ENCODE measurements at regions not wholly inside any gene's neighbourhood (a gene's known extent, or its start where the extent isn't known, plus 50 kb on each side); places are given as distances from the start of the nearest gene placed in this dataset.

DNA sequence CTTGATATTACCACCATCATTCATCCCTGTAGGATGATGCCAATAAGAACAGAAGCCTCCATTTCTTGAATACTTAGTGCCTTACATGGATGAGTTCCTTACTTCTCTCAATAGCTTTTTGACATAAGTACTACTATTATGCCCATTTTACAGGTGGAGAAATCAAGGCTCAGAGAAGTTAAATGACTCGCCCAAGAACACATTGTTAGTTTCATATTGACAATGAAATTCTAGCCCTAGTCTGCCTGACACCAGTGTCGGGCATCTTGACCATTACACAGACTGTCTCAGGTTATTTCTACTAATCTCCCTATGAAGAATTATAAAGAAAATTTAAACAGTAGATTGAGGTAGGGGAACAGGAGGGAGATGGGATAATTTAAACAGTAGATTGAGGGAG is 52.5 kb upstream of the ARL8B start:
- no peak for DNase-seq (ENCODE audit: low read depth in 2 of 2)

DNA sequence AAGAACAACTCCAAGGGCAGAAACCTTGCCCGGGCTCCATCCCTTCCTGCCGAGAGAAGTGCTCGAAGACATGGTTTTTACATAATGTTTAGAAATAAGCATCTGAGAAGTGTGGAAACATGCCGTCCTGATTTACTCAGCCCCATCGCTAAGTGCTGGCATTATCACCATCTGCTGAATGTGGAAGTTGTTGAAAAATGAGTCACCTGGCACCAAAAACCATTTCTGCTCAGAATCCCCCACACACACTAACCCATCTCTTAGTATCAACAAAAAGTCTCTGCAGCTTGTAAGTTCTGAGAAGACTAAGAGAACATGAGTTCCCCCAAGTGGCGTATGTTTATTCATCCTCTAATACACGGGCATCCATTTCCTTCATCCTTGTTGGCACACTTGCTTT is 51.0 kb upstream of the ARL8B start:
- DNase-seq (ENCODE audit: low read depth in 2 of 2), result no peak

DNA sequence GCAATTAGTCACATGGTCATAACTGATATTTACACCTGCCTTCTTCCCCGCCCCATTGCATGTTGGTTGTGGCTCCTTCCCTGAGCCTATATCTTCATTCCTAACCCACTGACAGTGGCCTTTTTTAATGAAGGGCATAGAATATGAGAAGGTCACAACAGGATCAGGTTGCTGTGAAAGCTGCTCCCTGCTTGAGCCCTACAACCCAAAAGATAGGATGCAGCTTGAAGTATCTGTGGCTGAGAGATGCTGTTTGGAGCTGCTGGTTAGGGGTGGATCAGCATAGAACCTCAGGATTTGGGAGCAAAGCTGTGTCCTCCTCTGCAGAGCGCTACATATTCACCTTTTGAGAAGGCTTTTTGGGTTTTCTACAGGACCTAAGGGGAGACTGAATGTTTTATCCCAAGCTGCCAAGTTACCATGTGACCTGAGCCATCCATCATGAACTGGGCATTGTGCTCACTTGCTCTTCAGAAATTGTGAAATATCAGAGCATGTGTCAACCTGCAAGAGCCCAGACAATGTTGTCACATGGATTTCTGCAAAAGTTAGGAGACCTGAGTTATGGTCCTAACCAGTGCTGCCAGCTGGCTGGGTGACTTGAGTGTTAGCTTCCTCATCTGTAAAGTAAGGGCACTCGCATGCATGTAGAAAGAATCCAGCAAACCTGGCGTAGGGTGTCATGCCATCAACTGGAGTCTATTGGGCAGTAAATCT is 49.8 kb upstream of the ARL8B start:
- no peak for DNase-seq (ENCODE audit: low read depth in 2 of 2)

Data from stimulated activated CD8-positive, alpha-beta memory T cell treated with anti-CD3 and anti-CD28 coated beads, Interleukin-15, amount 100 ng/mL, for 48 hours (primary cell).